ENCODE measurements at regions not wholly inside any gene's neighbourhood (a gene's known extent, or its start where the extent isn't known, plus 50 kb on each side); places are given as distances from the start of the nearest gene placed in this dataset.

GRCh38 chr17:65323049-65323448, 185.9 kb downstream of the RGS9 start:
- Mint-ChIP-seq H3K9me3 (no peaks in the 10 kb centered on the region), H3K4me3 (no peak overlapping the region), H3K4me1 (no peaks in the 10 kb centered on the region), H3K27me3 (ENCODE audit: insufficient read depth) (no peaks in the 10 kb centered on the region), H3K36me3 (ENCODE audit: low read depth) (no peaks in the 10 kb centered on the region), H3K27ac (no peak overlapping the region)
- Histone ChIP-seq H3K27ac (ENCODE audit: low read depth, low read length) (no peak overlapping the region), H3K4me3 (ENCODE audit: low read length) (no peak overlapping the region), H3K9ac (ENCODE audit: extremely low read depth, low read length, poor library complexity, severe bottlenecking) (no peak overlapping the region), H3K36me3 (ENCODE audit: control insufficient read depth, insufficient read depth, low read length) (no peaks in the 10 kb centered on the region), H3K27me3 (ENCODE audit: control insufficient read depth, insufficient read depth, low read length, poor library complexity, severe bottlenecking) (no peaks in the 10 kb centered on the region), H3K4me1 (ENCODE audit: control insufficient read depth, insufficient read depth, low read length) (no peaks in the 10 kb centered on the region), H3K9me3 (ENCODE audit: control insufficient read depth, low read length) (no peaks in the 10 kb centered on the region)
- 81% methylated on average over 2 of the region's 2 CpGs; no CpG with 5 or more reads in 1 of the 2 experiments for WGBS, 2 experiments (ENCODE audit: insufficient coverage in 1 of 2, insufficient read length in 1 of 2)
- TF ChIP-seq CTCF (conservative IDR thresholded peaks at IDR 0.05): no peak
- DNase-seq: peak; percentile 59

- Mint-ChIP-seq H3K9me3 (no peaks in the 10 kb centered on the region), H3K27me3 (ENCODE audit: insufficient read depth) (peaks cover 5% of the 10 kb centered on the region), H3K4me3 (no peak overlapping the region), H3K27ac (no peak overlapping the region), H3K36me3 (ENCODE audit: low read depth) (no peaks in the 10 kb centered on the region), H3K4me1 (no peaks in the 10 kb centered on the region)
- Histone ChIP-seq H3K9ac (ENCODE audit: extremely low read depth, low read length, poor library complexity, severe bottlenecking) (no peak overlapping the region), H3K27ac (ENCODE audit: low read depth, low read length) (no peak overlapping the region), H3K36me3 (ENCODE audit: control insufficient read depth, insufficient read depth, low read length) (no peaks in the 10 kb centered on the region), H3K9me3 (ENCODE audit: control insufficient read depth, low read length) (no peaks in the 10 kb centered on the region), H3K27me3 (ENCODE audit: control insufficient read depth, insufficient read depth, low read length, poor library complexity, severe bottlenecking) (no peaks in the 10 kb centered on the region), H3K4me3 (ENCODE audit: low read length) (no peak overlapping the region), H3K4me1 (ENCODE audit: control insufficient read depth, insufficient read depth, low read length) (no peaks in the 10 kb centered on the region)
- 89 to 95% methylated on average over 2 to 5 of the region's 5 CpGs for WGBS, 2 experiments (ENCODE audit: insufficient coverage in 1 of 2, insufficient read length in 1 of 2)
- no peak for TF ChIP-seq CTCF (conservative IDR thresholded peaks at IDR 0.05)
- no peak for DNase-seq
Observed at GRCh38 chr17:65320820-65321219, 183.7 kb downstream of the RGS9 start.

- no peaks in the 10 kb centered on the region for H3K36me3 Mint-ChIP-seq (ENCODE audit: low read depth)
- Histone ChIP-seq H3K27me3 (ENCODE audit: control insufficient read depth, insufficient read depth, low read length, poor library complexity, severe bottlenecking) (no peaks in the 10 kb centered on the region), H3K9ac (ENCODE audit: extremely low read depth, low read length, poor library complexity, severe bottlenecking) (no peak overlapping the region), H3K36me3 (ENCODE audit: control insufficient read depth, insufficient read depth, low read length) (no peaks in the 10 kb centered on the region), H3K9me3 (ENCODE audit: control insufficient read depth, low read length) (no peaks in the 10 kb centered on the region), H3K4me1 (ENCODE audit: control insufficient read depth, insufficient read depth, low read length) (peaks cover 6% of the 10 kb centered on the region), H3K27ac (ENCODE audit: low read depth, low read length) (no peak overlapping the region), H3K4me3 (ENCODE audit: low read length) (no peak overlapping the region)
- no peak overlapping the region for H3K27ac Mint-ChIP-seq
- 95 to 96% methylated on average over 6 of the region's 6 CpGs for WGBS, 2 experiments (ENCODE audit: insufficient coverage in 1 of 2, insufficient read length in 1 of 2)
- H3K27me3 Mint-ChIP-seq (ENCODE audit: insufficient read depth): peaks cover 8% of the 10 kb centered on the region
- TF ChIP-seq CTCF (conservative IDR thresholded peaks at IDR 0.05): no peak
- no peaks in the 10 kb centered on the region for H3K9me3 Mint-ChIP-seq
- peaks cover 33% of the 10 kb centered on the region for H3K4me1 Mint-ChIP-seq
- H3K4me3 Mint-ChIP-seq: no peak overlapping the region
- DNase-seq: no peak
Observed at GRCh38 chr17:65314212-65314611, 177.0 kb downstream of the RGS9 start.

Data from endodermal cell (in vitro differentiated cells).